Inflammatory macrophage treated with lipopolysaccharide for 4 hours (primary cell): ENCODE measurements at regions not wholly inside any gene's neighbourhood (a gene's known extent, or its start where the extent isn't known, plus 50 kb on each side); places are given as distances from the start of the nearest gene placed in this dataset.
"Not testable (repeated sequence)": the region's sequence is repeated elsewhere in the genome, so short reads cannot be mapped to it uniquely, and the experiment has no call there.

ENCODE experiments used
- DNase-seq: peaks from one replicate; pipeline ENCODE4 v3.0.0-alpha.2; 2020

GRCh38 chr3:191518861-191519260 is 57.9 kb downstream of the PYDC2 start:
- no peak for DNase-seq

GRCh38 chr3:191521055-191521454 is 60.1 kb downstream of the PYDC2 start:
- DNase-seq: no peak

GRCh38 chr3:191523148-191523547 is 62.2 kb downstream of the PYDC2 start:
- no peak for DNase-seq

- DNase-seq: no peak
Observed at GRCh38 chr3:191528589-191528988, 67.6 kb downstream of the PYDC2 start.

- DNase-seq: no peak
Observed at GRCh38 chr3:191529992-191530391, 69.0 kb downstream of the PYDC2 start.

- DNase-seq: no peak
Observed at GRCh38 chr3:191531434-191531972, 70.5 kb downstream of the PYDC2 start.

- no peak for DNase-seq
Observed at GRCh38 chr3:191543018-191543417, 82.1 kb downstream of the PYDC2 start.

- DNase-seq: no peak
Observed at GRCh38 chr3:191543897-191544296, 82.9 kb downstream of the PYDC2 start.

- no peak for DNase-seq
Observed at GRCh38 chr3:191549357-191549756, 88.4 kb downstream of the PYDC2 start.

GRCh38 chr3:191555037-191555436 is 94.1 kb downstream of the PYDC2 start:
- no peak for DNase-seq

- DNase-seq: no peak
Observed at GRCh38 chr3:191557322-191557721, 96.4 kb downstream of the PYDC2 start.

GRCh38 chr3:191563722-191564121 is 102.8 kb downstream of the PYDC2 start:
- DNase-seq: no peak

GRCh38 chr3:191566469-191566868 is 105.5 kb downstream of the PYDC2 start:
- DNase-seq: no peak

- DNase-seq: no peak
Observed at GRCh38 chr3:191568206-191568605, 107.2 kb downstream of the PYDC2 start.

- DNase-seq: no peak
Observed at GRCh38 chr3:191592105-191592504, 131.1 kb downstream of the PYDC2 start.

- no peak for DNase-seq
Observed at GRCh38 chr3:191593486-191593885, 132.5 kb downstream of the PYDC2 start.

GRCh38 chr3:191615511-191615910 is 154.5 kb downstream of the PYDC2 start:
- DNase-seq: not testable (repeated sequence)

GRCh38 chr3:191624299-191624698 is 163.3 kb downstream of the PYDC2 start:
- DNase-seq: no peak

- no peak for DNase-seq
Observed at GRCh38 chr3:191627064-191627463, 166.1 kb downstream of the PYDC2 start.

GRCh38 chr3:191628571-191628970 is 167.6 kb downstream of the PYDC2 start:
- DNase-seq: no peak

GRCh38 chr3:191631496-191631895 is 170.5 kb downstream of the PYDC2 start:
- no peak for DNase-seq

GRCh38 chr3:191634902-191635301 is 173.9 kb downstream of the PYDC2 start:
- no peak for DNase-seq

GRCh38 chr3:191637611-191638010 is 176.6 kb downstream of the PYDC2 start:
- DNase-seq: no peak

GRCh38 chr3:191641789-191642188 is 180.8 kb downstream of the PYDC2 start:
- DNase-seq: no peak

GRCh38 chr3:191644291-191644690 is 183.3 kb downstream of the PYDC2 start:
- DNase-seq: no peak

GRCh38 chr3:191646242-191646641 is 185.3 kb downstream of the PYDC2 start:
- no peak for DNase-seq
